Type B pancreatic cell (in vitro differentiated cells): ENCODE measurements at regions not wholly inside any gene's neighbourhood (a gene's known extent, or its start where the extent isn't known, plus 50 kb on each side); places are given as distances from the start of the nearest gene placed in this dataset.

Source experiments
- DNase-seq: peaks from one replicate; pipeline ENCODE4 v3.0.0; 2021; ENCODE audit warnings: mixed read lengths; ENCODE audit not compliant: unreplicated experiment; ENCODE audit errors: extremely low spot score
- H3K27ac Mint-ChIP-seq: 2 replicates; pipeline ENCODE4 v1.8.0; 2021; ENCODE audit warnings: mild to moderate bottlenecking, mixed read lengths
- H3K27me3 Mint-ChIP-seq: 2 replicates; pipeline ENCODE4 v1.8.0; 2021; ENCODE audit warnings: mixed read lengths
- H3K36me3 Mint-ChIP-seq: 2 replicates; pipeline ENCODE4 v1.8.0; 2021; ENCODE audit warnings: mixed read lengths
- H3K4me1 Mint-ChIP-seq: one replicate; pipeline ENCODE4 v1.8.0; 2021; ENCODE audit warnings: mixed read lengths; ENCODE audit not compliant: unreplicated experiment
- H3K4me3 Mint-ChIP-seq: 2 replicates; pipeline ENCODE4 v1.8.0; 2021; ENCODE audit warnings: mild to moderate bottlenecking, mixed read lengths
- H3K9me3 Mint-ChIP-seq: 2 replicates; pipeline ENCODE4 v1.8.0; 2021; ENCODE audit warnings: mixed read lengths
- CTCF ChIP-seq: fragments of 200-600 bp; sonication (generic); conservative IDR thresholded peaks from 2 replicates; pipeline ENCODE4 v1.5.0; 2021; ENCODE audit warnings: antibody characterized with exemption, mild to moderate bottlenecking

GRCh38 chr2:60002183-60002867 lies 551.1 kb downstream of the BCL11A start:
- no peaks in the 10 kb centered on the region for H3K36me3 Mint-ChIP-seq
- no peaks in the 10 kb centered on the region for H3K9me3 Mint-ChIP-seq
- no peaks in the 10 kb centered on the region for H3K4me1 Mint-ChIP-seq
- no peak for DNase-seq
- no peak overlapping the region for H3K4me3 Mint-ChIP-seq
- H3K27ac Mint-ChIP-seq: no peak overlapping the region
- no peaks in the 10 kb centered on the region for H3K27me3 Mint-ChIP-seq
- TF ChIP-seq CTCF: no peak

DNA sequence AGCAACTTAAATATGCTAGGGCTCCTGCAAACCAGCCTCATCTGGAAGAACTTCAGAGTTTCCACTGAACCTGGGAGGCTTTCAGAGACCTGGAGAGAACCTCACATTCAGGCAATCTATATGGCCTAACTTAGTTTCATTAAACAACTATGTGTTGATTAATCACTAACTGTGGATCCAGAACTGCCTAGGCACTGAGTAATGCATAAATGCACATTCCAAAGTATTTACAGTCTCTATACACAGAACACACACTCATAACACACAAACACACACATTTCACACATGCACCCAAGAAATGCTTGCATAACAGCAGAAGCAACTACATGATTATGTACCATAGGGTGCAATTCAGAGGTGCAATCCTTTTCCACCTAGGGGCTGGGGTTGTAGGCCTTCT lies 552.8 kb downstream of the BCL11A start:
- no peak for DNase-seq
- no peak overlapping the region for H3K27ac Mint-ChIP-seq
- peaks cover 6% of the 10 kb centered on the region for H3K4me1 Mint-ChIP-seq
- H3K27me3 Mint-ChIP-seq: no peaks in the 10 kb centered on the region
- H3K9me3 Mint-ChIP-seq: no peaks in the 10 kb centered on the region
- H3K4me3 Mint-ChIP-seq: no peak overlapping the region
- no peaks in the 10 kb centered on the region for H3K36me3 Mint-ChIP-seq
- TF ChIP-seq CTCF: no peak

GRCh38 chr2:59998324-59998723 lies 555.1 kb downstream of the BCL11A start:
- Mint-ChIP-seq H3K27ac (no peak overlapping the region), H3K4me3 (no peak overlapping the region), H3K36me3 (no peaks in the 10 kb centered on the region), H3K27me3 (no peaks in the 10 kb centered on the region), H3K9me3 (no peaks in the 10 kb centered on the region), H3K4me1 (peaks cover 8% of the 10 kb centered on the region)
- DNase-seq: no peak
- TF ChIP-seq CTCF: no peak

GRCh38 chr2:59997371-59997770 lies 556.1 kb downstream of the BCL11A start:
- peaks cover 8% of the 10 kb centered on the region for H3K4me1 Mint-ChIP-seq
- H3K4me3 Mint-ChIP-seq: no peak overlapping the region
- DNase-seq: no peak
- H3K27ac Mint-ChIP-seq: no peak overlapping the region
- no peaks in the 10 kb centered on the region for H3K36me3 Mint-ChIP-seq
- no peaks in the 10 kb centered on the region for H3K9me3 Mint-ChIP-seq
- no peak for TF ChIP-seq CTCF
- H3K27me3 Mint-ChIP-seq: no peaks in the 10 kb centered on the region

DNA sequence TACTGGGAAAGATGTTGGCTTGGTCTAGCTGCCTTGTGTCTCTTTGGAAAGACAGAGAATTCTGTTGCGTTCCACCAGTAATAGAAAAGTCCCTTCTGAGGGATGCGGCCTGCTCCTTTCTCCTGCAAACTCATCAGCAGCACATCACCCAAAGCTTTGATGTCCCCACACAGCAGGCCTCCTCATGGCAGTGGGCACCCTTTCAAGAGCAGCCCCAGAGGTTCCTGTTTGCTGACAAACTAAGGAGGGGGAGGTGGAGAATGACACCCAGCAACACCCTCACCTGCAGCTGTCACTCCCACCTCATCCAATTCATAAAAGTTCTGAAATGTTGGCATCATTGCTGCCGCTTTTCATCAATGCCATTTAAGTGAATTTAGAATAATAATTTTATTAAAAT lies 556.6 kb downstream of the BCL11A start:
- H3K27ac Mint-ChIP-seq: no peak overlapping the region
- TF ChIP-seq CTCF: no peak
- no peak for DNase-seq
- H3K27me3 Mint-ChIP-seq: no peaks in the 10 kb centered on the region
- no peaks in the 10 kb centered on the region for H3K36me3 Mint-ChIP-seq
- H3K4me1 Mint-ChIP-seq: peaks cover 8% of the 10 kb centered on the region
- no peak overlapping the region for H3K4me3 Mint-ChIP-seq
- no peaks in the 10 kb centered on the region for H3K9me3 Mint-ChIP-seq

- H3K4me1 Mint-ChIP-seq: peaks cover 8% of the 10 kb centered on the region
- no peak for DNase-seq
- no peaks in the 10 kb centered on the region for H3K9me3 Mint-ChIP-seq
- H3K27ac Mint-ChIP-seq: no peak overlapping the region
- H3K27me3 Mint-ChIP-seq: no peaks in the 10 kb centered on the region
- TF ChIP-seq CTCF: no peak
- no peak overlapping the region for H3K4me3 Mint-ChIP-seq
- H3K36me3 Mint-ChIP-seq: no peaks in the 10 kb centered on the region
Measured at GRCh38 chr2:59993726-59994125, 559.7 kb downstream of the BCL11A start.
